CD4-positive, alpha-beta T cell (primary cell): ENCODE measurements at regions not wholly inside any gene's neighbourhood (a gene's known extent, or its start where the extent isn't known, plus 50 kb on each side); places are given as distances from the start of the nearest gene placed in this dataset.

Experiments used
- ATAC-seq: fragments of 200-7000 bp; cut with Tn5 transposase; one replicate; pipeline ENCODE4 v1.10.0; 2022; ENCODE audit warnings: mild to moderate bottlenecking; ENCODE audit not compliant: poor library complexity
- CTCF ChIA-PET: fragments of 350-600 bp; sonication (Branson Sonifier 250); formaldehyde crosslinking; loops from one replicate; lab custom pipeline; 2021; ENCODE audit warnings: antibody characterized with exemption, inconsistent platforms; lab: Charles Lee
- POLR2A ChIA-PET: fragments of 350-600 bp; sonication (Branson Sonifier 250); formaldehyde crosslinking; loops from one replicate; lab custom pipeline; 2021; ENCODE audit warnings: antibody characterized with exemption, inconsistent platforms; lab: Charles Lee
- DNase-seq, 14 experiments: peaks; one replicate each; pipeline ENCODE4 v3.0.0-alpha.2; 2013 to 2020; ENCODE audit warnings: mixed read lengths in 2 of 14
- H3K27ac ChIP-seq, 2 donors: one replicate each; pipeline versions ENCODE4 v1.5.1 to v1.7.0; 2013; ENCODE audit warnings: low read length in 2 of 2, low read depth in 1 of 2, mild to moderate bottlenecking in 1 of 2
- H3K27me3 ChIP-seq, 2 experiments: 1 replicate in 1 of 2; 2 replicates in 1 of 2; pipeline versions ENCODE4 v1.6.1 to v1.7.0; 2013; ENCODE audit warnings: low read length in 2 of 2, control low read depth in 1 of 2, mild to moderate bottlenecking in 1 of 2, moderate library complexity in 1 of 2; ENCODE audit not compliant: insufficient read depth in 2 of 2, control insufficient read depth in 1 of 2
- H3K36me3 ChIP-seq: one replicate; pipeline ENCODE4 v1.6.1; 2013; ENCODE audit warnings: low read length, control low read depth; ENCODE audit not compliant: insufficient read depth
- H3K4me1 ChIP-seq: one replicate; pipeline ENCODE4 v1.6.1; 2013; ENCODE audit warnings: low read length, control low read depth; ENCODE audit not compliant: insufficient read depth
- H3K4me3 ChIP-seq: one replicate; pipeline ENCODE4 v1.5.1; 2013; ENCODE audit warnings: mild to moderate bottlenecking, low read length, moderate library complexity
- H3K9me3 ChIP-seq, 2 experiments: 1 replicate in 1 of 2; 2 replicates in 1 of 2; pipeline versions ENCODE4 v1.6.1 to v1.7.0; 2013; ENCODE audit warnings: low read length in 2 of 2, mild to moderate bottlenecking in 2 of 2, control low read depth in 1 of 2, moderate library complexity in 1 of 2; ENCODE audit not compliant: control insufficient read depth in 1 of 2, insufficient read depth in 1 of 2
- H3K27ac Mint-ChIP-seq: one replicate; pipeline ENCODE4 v1.8.0; 2020; ENCODE audit warnings: mixed read lengths
- H3K27me3 Mint-ChIP-seq: one replicate; pipeline ENCODE4 v1.8.0; 2021; ENCODE audit warnings: mixed read lengths
- H3K36me3 Mint-ChIP-seq: one replicate; pipeline ENCODE4 v1.8.0; 2021; ENCODE audit warnings: low read depth, mixed read lengths
- H3K4me1 Mint-ChIP-seq: one replicate; pipeline ENCODE4 v1.8.0; 2021; ENCODE audit warnings: low read depth, mixed read lengths
- H3K4me3 Mint-ChIP-seq: one replicate; pipeline ENCODE4 v1.8.0; 2020; ENCODE audit warnings: mild to moderate bottlenecking, mixed read lengths
- H3K9me3 Mint-ChIP-seq: one replicate; pipeline ENCODE4 v1.8.0; 2020; ENCODE audit warnings: mixed read lengths
- intact Hi-C, 2 experiments: fragments of 100-400 bp; cut with DNase I in 1 of 2; cut with micrococcal nuclease in 1 of 2; formaldehyde crosslinking; loops; one replicate each; pipeline versions ENCODE4 v1.15.1 to v1.9.0; 2023 to 2025; cut with DNase I, micrococcal nuclease
- TF ChIP-seq, protein P1 (sequence below): fragments of 200-600 bp; IDR thresholded peaks from one replicate; pipeline ENCODE4 v1.8.0; 2022; ENCODE audit warnings: antibody characterized with exemption, mild to moderate bottlenecking

DNA sequence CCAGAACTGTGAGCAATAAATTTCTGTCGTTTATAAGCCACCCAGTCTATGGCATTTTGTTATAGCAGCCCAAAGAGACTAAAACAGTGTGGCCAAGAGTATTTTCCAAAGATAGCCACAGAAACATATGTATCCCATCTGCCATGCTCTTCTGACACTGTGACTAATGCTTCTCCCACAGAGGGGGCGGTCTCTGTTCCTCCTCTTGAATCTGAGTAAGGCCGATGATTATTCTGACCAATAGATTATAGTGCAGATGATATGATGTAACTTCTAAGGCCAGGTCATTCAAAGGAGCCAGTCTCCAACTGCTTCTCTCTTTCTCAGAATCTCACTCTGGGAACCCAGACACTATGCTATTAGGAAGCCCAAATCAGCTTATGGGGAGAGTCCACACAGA lies 570.7 kb downstream of the BCOR start:
- DNase-seq (no peak), ATAC-seq (no peak)
- ChIA-PET POLR2A (no interaction called here), CTCF (no interaction called here)
- H3K9me3 Mint-ChIP-seq = no peaks in the 10 kb centered on the region
- intact Hi-C loops = no loop called here
- H3K27ac Mint-ChIP-seq = no peak overlapping the region
- H3K4me3 Mint-ChIP-seq = no peak overlapping the region
- Histone ChIP-seq H3K27ac (no peak overlapping the region), H3K36me3 (no peaks in the 10 kb centered on the region), H3K9me3 (no peaks in the 10 kb centered on the region), H3K4me1 (no peaks in the 10 kb centered on the region), H3K4me3 (no peak overlapping the region), H3K27me3 (no peaks in the 10 kb centered on the region)
- no peaks in the 10 kb centered on the region for H3K27me3 Mint-ChIP-seq
- no peaks in the 10 kb centered on the region for H3K36me3 Mint-ChIP-seq
- TF ChIP-seq, protein P1, sequence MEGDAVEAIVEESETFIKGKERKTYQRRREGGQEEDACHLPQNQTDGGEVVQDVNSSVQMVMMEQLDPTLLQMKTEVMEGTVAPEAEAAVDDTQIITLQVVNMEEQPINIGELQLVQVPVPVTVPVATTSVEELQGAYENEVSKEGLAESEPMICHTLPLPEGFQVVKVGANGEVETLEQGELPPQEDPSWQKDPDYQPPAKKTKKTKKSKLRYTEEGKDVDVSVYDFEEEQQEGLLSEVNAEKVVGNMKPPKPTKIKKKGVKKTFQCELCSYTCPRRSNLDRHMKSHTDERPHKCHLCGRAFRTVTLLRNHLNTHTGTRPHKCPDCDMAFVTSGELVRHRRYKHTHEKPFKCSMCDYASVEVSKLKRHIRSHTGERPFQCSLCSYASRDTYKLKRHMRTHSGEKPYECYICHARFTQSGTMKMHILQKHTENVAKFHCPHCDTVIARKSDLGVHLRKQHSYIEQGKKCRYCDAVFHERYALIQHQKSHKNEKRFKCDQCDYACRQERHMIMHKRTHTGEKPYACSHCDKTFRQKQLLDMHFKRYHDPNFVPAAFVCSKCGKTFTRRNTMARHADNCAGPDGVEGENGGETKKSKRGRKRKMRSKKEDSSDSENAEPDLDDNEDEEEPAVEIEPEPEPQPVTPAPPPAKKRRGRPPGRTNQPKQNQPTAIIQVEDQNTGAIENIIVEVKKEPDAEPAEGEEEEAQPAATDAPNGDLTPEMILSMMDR = no peak
- H3K4me1 Mint-ChIP-seq = no peaks in the 10 kb centered on the region

DNA sequence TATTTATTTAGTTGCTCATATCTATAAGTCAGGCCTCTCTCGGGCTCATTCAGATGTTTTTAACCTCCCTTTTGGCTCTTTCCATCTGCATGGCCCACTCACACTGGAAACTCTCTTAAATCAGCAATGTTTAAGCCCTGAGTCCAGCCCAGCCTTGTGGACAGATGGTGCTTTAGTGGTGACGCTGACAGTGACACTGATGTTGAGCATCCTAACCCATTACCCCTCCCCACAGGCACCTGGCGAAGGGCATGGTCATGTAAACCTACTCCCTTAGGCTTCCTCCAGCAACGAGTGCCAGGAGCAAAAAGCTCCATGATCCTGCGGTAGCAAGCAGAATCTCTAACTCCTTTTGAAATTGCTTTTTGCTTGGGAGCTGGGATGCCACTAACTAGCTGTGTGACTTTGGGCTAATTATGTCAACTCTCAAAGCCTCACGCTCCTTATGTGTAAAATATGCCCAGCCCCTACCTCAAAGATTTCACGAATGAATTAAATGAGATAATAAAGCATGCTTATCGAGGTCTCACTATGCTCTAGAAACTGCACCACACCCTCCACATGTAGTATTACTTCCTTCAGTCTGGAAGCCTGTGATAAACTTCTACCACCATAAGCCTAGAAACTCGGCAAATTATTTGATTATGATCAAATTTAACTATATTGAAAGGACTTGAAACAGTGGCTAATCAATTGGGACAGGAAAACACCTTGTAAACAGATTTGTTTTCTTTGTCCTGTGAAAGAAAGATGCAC lies 569.4 kb downstream of the BCOR start:
- intact Hi-C loops = no loop called here
- Histone ChIP-seq H3K36me3 (no peaks in the 10 kb centered on the region), H3K4me1 (no peaks in the 10 kb centered on the region), H3K9me3 (no peaks in the 10 kb centered on the region), H3K27ac (no peak overlapping the region), H3K4me3 (no peak overlapping the region), H3K27me3 (no peaks in the 10 kb centered on the region)
- Mint-ChIP-seq H3K4me1 (no peaks in the 10 kb centered on the region), H3K4me3 (no peak overlapping the region), H3K9me3 (no peaks in the 10 kb centered on the region), H3K27me3 (no peaks in the 10 kb centered on the region), H3K27ac (no peak overlapping the region), H3K36me3 (no peaks in the 10 kb centered on the region)
- ChIA-PET POLR2A (no interaction called here), CTCF (no interaction called here)
- DNase-seq (no peak), ATAC-seq (no peak)
- TF ChIP-seq, protein P1 = no peak

DNA sequence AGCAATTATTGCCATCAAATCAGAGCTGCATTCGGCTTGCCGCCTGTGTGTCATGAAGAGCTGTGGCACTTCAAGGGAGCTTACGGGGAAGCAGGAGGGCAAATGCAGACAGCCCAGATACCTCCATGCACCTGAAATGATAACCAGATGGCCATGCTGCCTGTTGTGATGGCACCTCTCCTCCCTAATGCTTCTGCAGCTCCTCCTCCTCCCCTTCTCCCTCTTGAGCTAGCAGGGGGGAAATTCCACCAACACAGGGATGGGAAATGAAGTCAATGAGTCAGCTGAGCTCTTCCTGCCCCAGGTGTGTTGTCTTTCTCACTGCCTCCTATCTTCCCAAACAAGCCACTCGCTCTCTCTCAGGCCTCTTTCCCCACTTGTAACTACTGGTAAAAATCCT lies 565.0 kb downstream of the BCOR start:
- Mint-ChIP-seq H3K36me3 (no peaks in the 10 kb centered on the region), H3K4me3 (no peak overlapping the region), H3K27ac (no peak overlapping the region), H3K9me3 (no peaks in the 10 kb centered on the region), H3K4me1 (no peaks in the 10 kb centered on the region), H3K27me3 (no peaks in the 10 kb centered on the region)
- Histone ChIP-seq H3K27ac (no peak overlapping the region), H3K4me3 (no peak overlapping the region), H3K27me3 (no peaks in the 10 kb centered on the region), H3K36me3 (no peaks in the 10 kb centered on the region), H3K9me3 (no peaks in the 10 kb centered on the region), H3K4me1 (no peaks in the 10 kb centered on the region)
- ChIA-PET CTCF (no interaction called here), POLR2A (no interaction called here)
- TF ChIP-seq, protein P1 = no peak
- ATAC-seq (no peak), DNase-seq (no peak)
- intact Hi-C loops = no loop called here
